Mesendoderm (in vitro differentiated cells): ENCODE measurements at regions not wholly inside any gene's neighbourhood (a gene's known extent, or its start where the extent isn't known, plus 50 kb on each side); places are given as distances from the start of the nearest gene placed in this dataset.
A peak's percentile ranks its signal among the peaks of the same experiment; 100 is the strongest.
"Not testable (repeated sequence)": the region's sequence is repeated elsewhere in the genome, so short reads cannot be mapped to it uniquely, and the experiment has no call there.

ENCODE experiments used
- DNase-seq: peaks from one replicate; pipeline ENCODE4 v3.0.0; 2013
- H2AK5ac ChIP-seq: 2 replicates; pipeline ENCODE4 v1.6.1; 2013; ENCODE audit warnings: low read length, inconsistent platforms
- H2BK120ac ChIP-seq: 2 replicates; pipeline ENCODE4 v1.6.1; 2013; ENCODE audit warnings: low read depth, mild to moderate bottlenecking, low read length, moderate library complexity, mixed read lengths
- H2BK15ac ChIP-seq: replicated peaks from 2 replicates; pipeline ENCODE4 v1.6.1; 2013; ENCODE audit warnings: low read depth, mild to moderate bottlenecking, moderate library complexity
- H2BK5ac ChIP-seq: 2 replicates; pipeline ENCODE4 v1.6.1; 2013; ENCODE audit warnings: low read length, inconsistent platforms
- H3K18ac ChIP-seq: 2 replicates; pipeline ENCODE4 v1.6.1; 2013; ENCODE audit warnings: mild to moderate bottlenecking, low read length, mixed read lengths
- H3K23ac ChIP-seq: one replicate; pipeline ENCODE4 v1.6.1; 2013; ENCODE audit warnings: low read length
- H3K27ac ChIP-seq: 2 replicates; pipeline ENCODE4 v1.5.1; 2013; ENCODE audit warnings: low read depth, mild to moderate bottlenecking, inconsistent platforms, low read length, moderate library complexity
- H3K27me3 ChIP-seq: 2 replicates; pipeline ENCODE4 v1.6.1; 2013; ENCODE audit warnings: low read length, control low read depth, mild to moderate bottlenecking, inconsistent platforms; ENCODE audit not compliant: insufficient read depth, poor library complexity
- H3K36me3 ChIP-seq: 2 replicates; pipeline ENCODE4 v1.6.1; 2013; ENCODE audit warnings: low read length, inconsistent platforms; ENCODE audit not compliant: control insufficient read depth, insufficient read depth
- H3K4ac ChIP-seq: one replicate; pipeline ENCODE4 v1.6.1; 2013; ENCODE audit warnings: low read depth, mild to moderate bottlenecking, low read length, moderate library complexity
- H3K4me1 ChIP-seq: 2 replicates; pipeline ENCODE4 v1.6.1; 2013; ENCODE audit warnings: low read depth, low read length, inconsistent platforms; ENCODE audit not compliant: control insufficient read depth
- H3K4me2 ChIP-seq: 2 replicates; pipeline ENCODE4 v1.6.1; 2013; ENCODE audit warnings: low read length
- H3K4me3 ChIP-seq: 2 replicates; pipeline ENCODE4 v1.5.1; 2013; ENCODE audit warnings: mild to moderate bottlenecking, low read length
- H3K56ac ChIP-seq: one replicate; pipeline ENCODE4 v1.6.1; 2013; ENCODE audit warnings: low read length
- H3K79me1 ChIP-seq: 2 replicates; pipeline ENCODE4 v1.6.1; 2013; ENCODE audit warnings: low read length, inconsistent platforms
- H3K79me2 ChIP-seq: 2 replicates; pipeline ENCODE4 v1.6.1; 2013; ENCODE audit warnings: mild to moderate bottlenecking, low read length; ENCODE audit not compliant: control insufficient read depth, insufficient read depth
- H3K9ac ChIP-seq: 2 replicates; pipeline ENCODE4 v1.6.1; 2013; ENCODE audit warnings: low read length, inconsistent platforms
- H4K5ac ChIP-seq: one replicate; pipeline ENCODE4 v1.6.1; 2013; ENCODE audit warnings: low read length
- H4K8ac ChIP-seq: one replicate; pipeline ENCODE4 v1.6.1; 2013; ENCODE audit warnings: low read depth, mild to moderate bottlenecking, control low read depth, low read length, moderate library complexity
- WGBS: extraction: QIAGEN DNeasy Blood & Tissue Kit; methylation state at CpG from one replicate; pipeline ENCODE4 v1.1.7; 2013; ENCODE audit warnings: low lambda C conversion rate, missing lambda C conversion rate; ENCODE audit not compliant: insufficient coverage; ENCODE audit errors: extremely low coverage; 5-methylcytosine and 5-hydroxymethylcytosine counted together

GRCh38 chr1:273772-274171, 177.7 kb downstream of the OR4F29 start:
- not testable (repeated sequence) for H3K79me2 ChIP-seq, H4K5ac ChIP-seq, DNase-seq, H3K27me3 ChIP-seq, H3K4ac ChIP-seq, H3K23ac ChIP-seq, H2BK15ac ChIP-seq, H3K18ac ChIP-seq, H3K9ac ChIP-seq, H3K56ac ChIP-seq, H3K4me3 ChIP-seq, H2BK5ac ChIP-seq, H2BK120ac ChIP-seq, H4K8ac ChIP-seq, H3K4me1 ChIP-seq, H3K79me1 ChIP-seq, H3K36me3 ChIP-seq, H3K27ac ChIP-seq, H2AK5ac ChIP-seq, H3K4me2 ChIP-seq
- no CpG with 5 or more reads among the region's 2 CpGs for WGBS

DNA sequence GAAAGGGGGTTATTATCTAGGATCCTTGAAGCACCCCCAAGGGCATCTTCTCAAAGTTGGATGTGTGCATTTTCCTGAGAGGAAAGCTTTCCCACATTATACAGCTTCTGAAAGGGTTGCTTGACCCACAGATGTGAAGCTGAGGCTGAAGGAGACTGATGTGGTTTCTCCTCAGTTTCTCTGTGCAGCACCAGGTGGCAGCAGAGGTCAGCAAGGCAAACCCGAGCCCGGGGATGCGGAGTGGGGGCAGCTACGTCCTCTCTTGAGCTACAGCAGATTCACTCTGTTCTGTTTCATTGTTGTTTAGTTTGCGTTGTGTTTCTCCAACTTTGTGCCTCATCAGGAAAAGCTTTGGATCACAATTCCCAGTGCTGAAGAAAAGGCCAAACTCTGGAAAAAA, 183.7 kb downstream of the OR4F29 start:
- H3K4ac ChIP-seq, H2BK120ac ChIP-seq, H3K27me3 ChIP-seq, H3K4me1 ChIP-seq, H4K8ac ChIP-seq, H3K4me2 ChIP-seq, H2BK5ac ChIP-seq, H3K79me1 ChIP-seq, H3K56ac ChIP-seq, H2BK15ac ChIP-seq, H4K5ac ChIP-seq, H3K4me3 ChIP-seq, H3K18ac ChIP-seq, H2AK5ac ChIP-seq, H3K79me2 ChIP-seq, H3K23ac ChIP-seq, H3K27ac ChIP-seq, H3K36me3 ChIP-seq, H3K9ac ChIP-seq: not testable (repeated sequence)
- peak; percentile 52 for DNase-seq
- WGBS: no CpG with 5 or more reads among the region's 5 CpGs
